ENCODE measurements at regions not wholly inside any gene's neighbourhood (a gene's known extent, or its start where the extent isn't known, plus 50 kb on each side); places are given as distances from the start of the nearest gene placed in this dataset.
"Not testable (repeated sequence)": the region's sequence is repeated elsewhere in the genome, so short reads cannot be mapped to it uniquely, and the experiment has no call there.

GRCh38 chr13:24931450-24932251 lies 164.3 kb upstream of the PABPC3 start:
- peak in 2 of 10 donors; percentile 55 to 78 for DNase-seq

GRCh38 chr13:24933106-24934023 lies 162.6 kb upstream of the PABPC3 start:
- intact Hi-C loops (cut with DNase I): not testable (repeated sequence)
- peak in 1 of 10 donors; percentile 50 for DNase-seq

More at GRCh38 chr13:24931450-24932251, 164.3 kb upstream of the PABPC3 start:
- intact Hi-C loops (cut with DNase I): no loop called here

GRCh38 chr13:24934024-24934385 lies 161.9 kb upstream of the PABPC3 start:
- intact Hi-C loops (cut with DNase I); DNase-seq: not testable (repeated sequence)

- DNase-seq: no peak
- intact Hi-C loops (cut with DNase I): no loop called here
Observed at GRCh38 chr13:24938966-24939365, 157.0 kb upstream of the PABPC3 start.

- DNase-seq: peak in 1 of 10 donors; percentile 59
Observed at GRCh38 chr13:24941023-24941713, 154.8 kb upstream of the PABPC3 start.

GRCh38 chr13:24943136-24943535 lies 152.8 kb upstream of the PABPC3 start:
- intact Hi-C loops (cut with DNase I): no loop called here
- no peak for DNase-seq

More at GRCh38 chr13:24941023-24941713, 154.8 kb upstream of the PABPC3 start:
- intact Hi-C loops (cut with DNase I): not testable (repeated sequence)

- intact Hi-C loops (cut with DNase I): not testable (repeated sequence)
Observed at GRCh38 chr13:24944073-24944472, 151.9 kb upstream of the PABPC3 start.

GRCh38 chr13:24948977-24949376 lies 147.0 kb upstream of the PABPC3 start:
- intact Hi-C loops (cut with DNase I); DNase-seq: not testable (repeated sequence)

More at GRCh38 chr13:24944073-24944472, 151.9 kb upstream of the PABPC3 start:
- not testable (repeated sequence) for DNase-seq

- DNase-seq; intact Hi-C loops (cut with DNase I): not testable (repeated sequence)
Observed at GRCh38 chr13:24950611-24951010, 145.3 kb upstream of the PABPC3 start.

- intact Hi-C loops (cut with DNase I): loop anchor here (5.0 kb wide), 1 partner anchor 276 kb away; no protein-coding TSS in a partner anchor
Observed at GRCh38 chr13:24967970-24968369, 128.0 kb upstream of the PABPC3 start.

GRCh38 chr13:24968416-24968815 lies 127.5 kb upstream of the PABPC3 start:
- peak in 1 of 10 donors; percentile 78 for DNase-seq
- intact Hi-C loops (cut with DNase I): loop anchor here (5.0 kb wide), 1 partner anchor 276 kb away; no protein-coding TSS in a partner anchor

More at GRCh38 chr13:24967970-24968369, 128.0 kb upstream of the PABPC3 start:
- peak in 1 of 10 donors; percentile 15 for DNase-seq

GRCh38 chr13:24973102-24973501 lies 122.8 kb upstream of the PABPC3 start:
- DNase-seq; intact Hi-C loops (cut with DNase I): not testable (repeated sequence)

- intact Hi-C loops (cut with DNase I); DNase-seq: not testable (repeated sequence)
Observed at GRCh38 chr13:24981181-24981803, 114.6 kb upstream of the PABPC3 start.

- DNase-seq: no peak
- intact Hi-C loops (cut with DNase I): no loop called here
Observed at GRCh38 chr13:24982333-24982999, 113.5 kb upstream of the PABPC3 start.

- intact Hi-C loops (cut with DNase I): no loop called here
- no peak for DNase-seq
Observed at GRCh38 chr13:24983094-24983493, 112.8 kb upstream of the PABPC3 start.

- DNase-seq: no peak
Observed at GRCh38 chr13:24984134-24984533, 111.8 kb upstream of the PABPC3 start.

GRCh38 chr13:24985107-24985506 lies 110.8 kb upstream of the PABPC3 start:
- intact Hi-C loops (cut with DNase I): no loop called here
- no peak for DNase-seq

More at GRCh38 chr13:24984134-24984533, 111.8 kb upstream of the PABPC3 start:
- intact Hi-C loops (cut with DNase I): no loop called here

GRCh38 chr13:24985896-24986295 lies 110.0 kb upstream of the PABPC3 start:
- no peak for DNase-seq
- intact Hi-C loops (cut with DNase I): no loop called here

GRCh38 chr13:24986826-24987225 lies 109.1 kb upstream of the PABPC3 start:
- intact Hi-C loops (cut with DNase I): no loop called here
- DNase-seq: no peak
